Chondrocyte (in vitro differentiated cells): ENCODE measurements at regions not wholly inside any gene's neighbourhood (a gene's known extent, or its start where the extent isn't known, plus 50 kb on each side); places are given as distances from the start of the nearest gene placed in this dataset.

ENCODE experiments used
- DNase-seq: peaks from one replicate; pipeline ENCODE4 v3.0.0; 2021; ENCODE audit warnings: mixed read lengths, low spot score
- H3K27ac Mint-ChIP-seq: one replicate; pipeline ENCODE4 v1.8.0; 2021; ENCODE audit warnings: mild to moderate bottlenecking, moderate library complexity, mixed read lengths; ENCODE audit not compliant: unreplicated experiment
- H3K27me3 Mint-ChIP-seq: 2 replicates; pipeline ENCODE4 v1.8.0; 2021; ENCODE audit warnings: low read depth, mixed read lengths
- H3K36me3 Mint-ChIP-seq: 2 replicates; pipeline ENCODE4 v1.8.0; 2021; ENCODE audit warnings: low read depth, mixed read lengths
- H3K4me1 Mint-ChIP-seq: 2 replicates; pipeline ENCODE4 v1.8.0; 2021; ENCODE audit warnings: low read depth, mild to moderate bottlenecking, mixed read lengths
- H3K4me3 Mint-ChIP-seq: one replicate; pipeline ENCODE4 v1.8.0; 2021; ENCODE audit warnings: mild to moderate bottlenecking, moderate library complexity, mixed read lengths; ENCODE audit not compliant: unreplicated experiment
- H3K9me3 Mint-ChIP-seq: 2 replicates; pipeline ENCODE4 v1.8.0; 2021; ENCODE audit warnings: low read depth, mixed read lengths
- CTCF ChIP-seq: fragments of 200-600 bp; sonication (generic); IDR thresholded peaks from 2 replicates; pipeline ENCODE4 v1.5.0; 2021; ENCODE audit warnings: antibody characterized with exemption, mild to moderate bottlenecking, moderate library complexity

GRCh38 chr7:46557781-46558180 lies 636.7 kb upstream of the IGFBP3 start:
- DNase-seq, result no peak
- Mint-ChIP-seq H3K4me3 (no peak overlapping the region), H3K27ac (no peak overlapping the region), H3K4me1 (peaks cover 10% of the 10 kb centered on the region), H3K9me3 (peaks cover 14% of the 10 kb centered on the region), H3K27me3 (no peaks in the 10 kb centered on the region), H3K36me3 (no peaks in the 10 kb centered on the region)
- no peak for TF ChIP-seq CTCF

- no peaks in the 10 kb centered on the region for H3K27me3 Mint-ChIP-seq
- H3K36me3 Mint-ChIP-seq, result no peaks in the 10 kb centered on the region
- TF ChIP-seq CTCF, result no peak
- H3K27ac Mint-ChIP-seq, result no peak overlapping the region
- H3K4me1 Mint-ChIP-seq, result peaks cover 10% of the 10 kb centered on the region
- H3K9me3 Mint-ChIP-seq, result peaks cover 12% of the 10 kb centered on the region
- no peak for DNase-seq
- H3K4me3 Mint-ChIP-seq, result no peak overlapping the region
These were observed 636.2 kb upstream of the IGFBP3 start for GRCh38 chr7:46557295-46557711.

GRCh38 chr7:46554688-46555422 lies 633.8 kb upstream of the IGFBP3 start:
- no peak for DNase-seq
- no peak overlapping the region for H3K27ac Mint-ChIP-seq
- no peaks in the 10 kb centered on the region for H3K36me3 Mint-ChIP-seq
- H3K9me3 Mint-ChIP-seq, result no peaks in the 10 kb centered on the region
- no peak overlapping the region for H3K4me3 Mint-ChIP-seq
- no peak for TF ChIP-seq CTCF
- H3K4me1 Mint-ChIP-seq, result peaks cover 10% of the 10 kb centered on the region
- H3K27me3 Mint-ChIP-seq, result no peaks in the 10 kb centered on the region

- H3K27me3 Mint-ChIP-seq, result no peaks in the 10 kb centered on the region
- no peak overlapping the region for H3K4me3 Mint-ChIP-seq
- no peak for TF ChIP-seq CTCF
- no peak for DNase-seq
- peaks cover 5% of the 10 kb centered on the region for H3K9me3 Mint-ChIP-seq
- H3K36me3 Mint-ChIP-seq, result no peaks in the 10 kb centered on the region
- H3K4me1 Mint-ChIP-seq, result no peaks in the 10 kb centered on the region
- no peak overlapping the region for H3K27ac Mint-ChIP-seq
These were observed 630.5 kb upstream of the IGFBP3 start for GRCh38 chr7:46551603-46552002.

- H3K9me3 Mint-ChIP-seq, result peaks cover 5% of the 10 kb centered on the region
- DNase-seq, result no peak
- no peak overlapping the region for H3K4me3 Mint-ChIP-seq
- H3K27ac Mint-ChIP-seq, result no peak overlapping the region
- H3K4me1 Mint-ChIP-seq, result peaks cover 1% of the 10 kb centered on the region
- no peak for TF ChIP-seq CTCF
- no peaks in the 10 kb centered on the region for H3K27me3 Mint-ChIP-seq
- no peaks in the 10 kb centered on the region for H3K36me3 Mint-ChIP-seq
These were observed 629.8 kb upstream of the IGFBP3 start for GRCh38 chr7:46550864-46551263.
